ENCODE measurements at regions not wholly inside any gene's neighbourhood (a gene's known extent, or its start where the extent isn't known, plus 50 kb on each side); places are given as distances from the start of the nearest gene placed in this dataset.
A peak's percentile ranks its signal among the peaks of the same experiment; 100 is the strongest.

DNA sequence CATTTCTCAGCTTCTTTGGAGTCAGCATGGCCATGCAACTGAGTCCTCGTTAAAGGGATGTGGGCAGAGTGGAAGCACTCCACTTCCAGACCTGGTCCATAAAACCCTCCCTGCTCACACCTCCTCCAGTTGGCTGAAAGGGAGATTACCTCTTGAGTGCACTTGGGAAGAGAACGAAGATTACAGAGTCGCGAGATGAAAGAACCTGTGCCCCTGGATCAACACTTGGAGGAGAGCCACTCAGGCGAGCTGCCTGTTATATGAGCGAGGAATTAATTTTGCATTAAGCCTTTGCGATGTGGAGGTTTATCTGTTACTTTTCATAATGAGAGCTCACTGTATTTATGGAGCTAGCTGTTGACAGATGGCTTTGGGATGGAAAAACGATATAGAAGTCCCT, 147.9 kb downstream of the MAF start (continued):
- TF ChIP-seq, protein P1, sequence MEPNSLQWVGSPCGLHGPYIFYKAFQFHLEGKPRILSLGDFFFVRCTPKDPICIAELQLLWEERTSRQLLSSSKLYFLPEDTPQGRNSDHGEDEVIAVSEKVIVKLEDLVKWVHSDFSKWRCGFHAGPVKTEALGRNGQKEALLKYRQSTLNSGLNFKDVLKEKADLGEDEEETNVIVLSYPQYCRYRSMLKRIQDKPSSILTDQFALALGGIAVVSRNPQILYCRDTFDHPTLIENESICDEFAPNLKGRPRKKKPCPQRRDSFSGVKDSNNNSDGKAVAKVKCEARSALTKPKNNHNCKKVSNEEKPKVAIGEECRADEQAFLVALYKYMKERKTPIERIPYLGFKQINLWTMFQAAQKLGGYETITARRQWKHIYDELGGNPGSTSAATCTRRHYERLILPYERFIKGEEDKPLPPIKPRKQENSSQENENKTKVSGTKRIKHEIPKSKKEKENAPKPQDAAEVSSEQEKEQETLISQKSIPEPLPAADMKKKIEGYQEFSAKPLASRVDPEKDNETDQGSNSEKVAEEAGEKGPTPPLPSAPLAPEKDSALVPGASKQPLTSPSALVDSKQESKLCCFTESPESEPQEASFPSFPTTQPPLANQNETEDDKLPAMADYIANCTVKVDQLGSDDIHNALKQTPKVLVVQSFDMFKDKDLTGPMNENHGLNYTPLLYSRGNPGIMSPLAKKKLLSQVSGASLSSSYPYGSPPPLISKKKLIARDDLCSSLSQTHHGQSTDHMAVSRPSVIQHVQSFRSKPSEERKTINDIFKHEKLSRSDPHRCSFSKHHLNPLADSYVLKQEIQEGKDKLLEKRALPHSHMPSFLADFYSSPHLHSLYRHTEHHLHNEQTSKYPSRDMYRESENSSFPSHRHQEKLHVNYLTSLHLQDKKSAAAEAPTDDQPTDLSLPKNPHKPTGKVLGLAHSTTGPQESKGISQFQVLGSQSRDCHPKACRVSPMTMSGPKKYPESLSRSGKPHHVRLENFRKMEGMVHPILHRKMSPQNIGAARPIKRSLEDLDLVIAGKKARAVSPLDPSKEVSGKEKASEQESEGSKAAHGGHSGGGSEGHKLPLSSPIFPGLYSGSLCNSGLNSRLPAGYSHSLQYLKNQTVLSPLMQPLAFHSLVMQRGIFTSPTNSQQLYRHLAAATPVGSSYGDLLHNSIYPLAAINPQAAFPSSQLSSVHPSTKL (CRISPR knock-in tag; IDR thresholded peaks at IDR 0.05) = no peak

DNA sequence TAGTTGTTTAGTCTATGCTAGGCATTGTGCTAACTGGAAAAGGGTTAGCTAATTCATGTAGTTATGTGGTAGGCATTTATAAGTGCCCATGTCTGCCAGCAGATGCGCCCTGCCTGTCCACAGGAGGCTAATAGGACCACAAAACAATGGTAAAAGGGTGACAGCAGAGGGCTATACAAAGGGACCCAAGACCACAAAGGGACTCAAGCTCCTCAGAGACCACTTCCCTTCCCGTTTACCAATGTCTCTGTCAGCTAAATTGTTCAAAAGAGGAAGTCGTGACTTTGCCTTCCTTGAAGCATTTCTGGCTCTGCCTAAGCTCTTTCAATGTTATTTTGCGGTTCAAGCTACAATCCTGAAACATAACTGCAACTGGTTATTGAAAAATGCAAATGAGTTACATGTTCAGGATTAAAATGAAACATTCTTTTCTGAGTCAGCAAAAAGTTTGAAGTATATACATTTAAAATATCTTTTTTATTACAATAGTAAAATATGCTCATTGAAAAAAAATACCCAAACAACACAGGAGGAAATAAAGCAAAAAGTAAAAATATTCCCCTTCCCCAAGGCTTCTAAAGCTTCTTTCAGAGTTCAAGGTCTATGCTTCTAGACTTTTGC, 149.2 kb downstream of the MAF start:
- intact Hi-C loops (cut with micrococcal nuclease; ENCODE audit: unreplicated experiment) = no loop called here
- CTCF ChIA-PET (ENCODE audit: low intra/inter-chr PET ratio, low total read pairs) = no interaction called here
- no peak overlapping the region for H2AFZ ChIP-seq (ENCODE audit: low read length)
- no peak overlapping the region for H3K27ac ChIP-seq (ENCODE audit: extremely low read length, insufficient read depth, low read length)
- DNase-seq (ENCODE audit: low spot score) (no peak), FAIRE-seq (no peak), ATAC-seq (no peak)
- no peaks in the 10 kb centered on the region for H3K79me2 ChIP-seq (ENCODE audit: insufficient read depth, low read length)
- peaks cover 0 to 12% of the 10 kb centered on the region in 2 experiments; a peak in 3 of 5 replicates for H3K27me3 ChIP-seq (ENCODE audit: control insufficient read depth in 1 of 2, insufficient read depth in 2 of 2, low read length in 2 of 2)
- in situ Hi-C loops (cut with HindIII; ENCODE audit: extremely low pct_ligation_motif_present, low pct_unique_long_range_greater_than_20kb) = no loop called here
- H3K36me3 ChIP-seq (replicated peaks in 1 of 2; ENCODE audit: control insufficient read depth in 1 of 2, insufficient read depth in 2 of 2, low read length in 2 of 2) = no peaks in the 10 kb centered on the region
- H4K20me1 ChIP-seq (ENCODE audit: insufficient read depth, low read length) = no peaks in the 10 kb centered on the region
- H3K4me1 ChIP-seq (ENCODE audit: insufficient read depth, low read length) = no peaks in the 10 kb centered on the region
- H3K4me2 ChIP-seq (ENCODE audit: low read depth, low read length) = no peak overlapping the region
- TF ChIP-seq DMAP1 (CRISPR knock-in tag; IDR thresholded peaks at IDR 0.05) = no peak
- TF ChIP-seq ZNF792 (CRISPR knock-in tag; IDR thresholded peaks at IDR 0.05) = no peak
- no peak for TF ChIP-seq REPIN1 (CRISPR knock-in tag; IDR thresholded peaks at IDR 0.05; ENCODE audit: borderline replicate concordance, low read depth)
- no peak for TF ChIP-seq NFYC (CRISPR knock-in tag; IDR thresholded peaks at IDR 0.05)
- no peak for TF ChIP-seq LCORL (IDR thresholded peaks at IDR 0.05)
- TF ChIP-seq LCORL (CRISPR knock-in tag; IDR thresholded peaks at IDR 0.05) = no peak
- TF ChIP-seq, protein P2, sequence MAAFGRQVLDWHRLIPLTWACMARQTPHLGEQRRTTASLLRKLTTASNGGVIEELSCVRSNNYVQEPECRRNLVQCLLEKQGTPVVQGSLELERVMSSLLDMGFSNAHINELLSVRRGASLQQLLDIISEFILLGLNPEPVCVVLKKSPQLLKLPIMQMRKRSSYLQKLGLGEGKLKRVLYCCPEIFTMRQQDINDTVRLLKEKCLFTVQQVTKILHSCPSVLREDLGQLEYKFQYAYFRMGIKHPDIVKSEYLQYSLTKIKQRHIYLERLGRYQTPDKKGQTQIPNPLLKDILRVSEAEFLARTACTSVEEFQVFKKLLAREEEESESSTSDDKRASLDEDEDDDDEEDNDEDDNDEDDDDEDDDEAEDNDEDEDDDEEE (CRISPR knock-in tag; IDR thresholded peaks at IDR 0.05) = no peak
- no peak for TF ChIP-seq ZNF230 (CRISPR knock-in tag; IDR thresholded peaks at IDR 0.05)
- TF ChIP-seq ZNF569 (CRISPR knock-in tag; IDR thresholded peaks at IDR 0.05; ENCODE audit: borderline replicate concordance) = no peak
- TF ChIP-seq ZNF749 (CRISPR knock-in tag; IDR thresholded peaks at IDR 0.05; ENCODE audit: borderline replicate concordance) = no peak
- peak; percentile 77 to 92 for TF ChIP-seq MAFK (conservative IDR thresholded peaks at IDR 0.05 in 1 of 2, IDR thresholded peaks at IDR 0.05 in 1 of 2; ENCODE audit: low read length in 2 of 2)
- peak; percentile 85 for TF ChIP-seq MAFF (IDR thresholded peaks at IDR 0.05; ENCODE audit: low read depth, low read length)
- no peak for TF ChIP-seq FOXK2 (IDR thresholded peaks at IDR 0.05)
- POLR2A ChIA-PET = no interaction called here
- H3K4me3 ChIP-seq (replicated peaks in 1 of 3; ENCODE audit: insufficient read depth in 1 of 3, low read depth in 2 of 3, low read length in 3 of 3) = no peak overlapping the region
- BruUV-seq (replicated peaks) = no TSS peak
- 12% methylated on average over 4 of the region's 4 CpGs for WGBS (ENCODE audit: low lambda C conversion rate)
- H3K9me3 ChIP-seq (ENCODE audit: low read length) = no peaks in the 10 kb centered on the region
- H3K9ac ChIP-seq (ENCODE audit: insufficient read depth, low read depth, low read length) = no peak overlapping the region
